ENCODE measurements at regions not wholly inside any gene's neighbourhood (a gene's known extent, or its start where the extent isn't known, plus 50 kb on each side); places are given as distances from the start of the nearest gene placed in this dataset.

DNA sequence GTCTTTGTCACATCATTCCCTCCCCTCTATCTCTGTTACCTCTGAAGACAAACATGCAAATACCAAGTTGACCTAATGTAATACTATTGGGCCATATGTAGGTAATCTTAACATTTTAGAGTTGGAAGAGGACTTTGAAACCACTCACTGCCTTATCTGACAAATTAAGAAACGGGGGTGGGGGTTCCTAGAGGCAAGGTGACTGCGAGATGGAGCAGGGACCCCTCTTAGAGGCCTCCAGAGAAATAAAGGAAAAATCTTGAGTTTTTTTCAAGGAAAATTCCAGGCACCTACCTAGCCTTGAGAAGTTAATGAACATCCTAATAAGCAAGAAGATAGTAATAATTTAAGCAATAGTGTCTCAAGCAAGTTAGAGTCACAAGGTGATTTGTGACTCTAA is 270.8 kb downstream of the CD83 start:
- TF ChIP-seq POLR2A (IDR thresholded peaks at IDR 0.05) (no peak), CTCF (IDR thresholded peaks at IDR 0.05 in 4 of 5, conservative IDR thresholded peaks at IDR 0.05 in 1 of 5) (no peak)
